LoVo (cell line): ENCODE measurements at regions not wholly inside any gene's neighbourhood (a gene's known extent, or its start where the extent isn't known, plus 50 kb on each side); places are given as distances from the start of the nearest gene placed in this dataset.
"Not testable (repeated sequence)": the region's sequence is repeated elsewhere in the genome, so short reads cannot be mapped to it uniquely, and the experiment has no call there.

Experiments used
- DNase-seq: peaks from one replicate; pipeline ENCODE4 v3.0.0-alpha.2; 2016; ENCODE audit warnings: low spot score

- DNase-seq: no peak
Measured at GRCh38 chr10:55242544-55242943, 441.5 kb upstream of the PCDH15 start.

GRCh38 chr10:55237462-55237861, 436.4 kb upstream of the PCDH15 start:
- DNase-seq: no peak

DNA sequence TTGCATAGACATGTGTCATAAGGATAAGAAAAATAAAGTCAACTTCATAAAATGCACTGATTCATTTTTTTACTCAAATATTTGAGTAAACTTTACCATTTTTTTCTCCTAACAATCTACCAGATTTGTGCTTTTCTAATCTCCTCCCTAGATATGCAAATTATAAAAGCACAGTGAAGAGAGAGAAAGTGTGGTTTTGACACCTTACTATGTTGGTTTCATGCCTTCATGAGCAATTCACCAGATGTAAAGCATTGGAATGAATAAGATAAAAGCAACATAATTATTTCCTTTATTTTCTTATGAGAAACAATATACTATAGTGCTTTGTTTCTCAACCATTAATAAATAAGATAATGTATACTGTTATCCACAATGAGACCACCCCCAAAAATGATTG, 432.5 kb upstream of the PCDH15 start:
- DNase-seq: no peak

DNA sequence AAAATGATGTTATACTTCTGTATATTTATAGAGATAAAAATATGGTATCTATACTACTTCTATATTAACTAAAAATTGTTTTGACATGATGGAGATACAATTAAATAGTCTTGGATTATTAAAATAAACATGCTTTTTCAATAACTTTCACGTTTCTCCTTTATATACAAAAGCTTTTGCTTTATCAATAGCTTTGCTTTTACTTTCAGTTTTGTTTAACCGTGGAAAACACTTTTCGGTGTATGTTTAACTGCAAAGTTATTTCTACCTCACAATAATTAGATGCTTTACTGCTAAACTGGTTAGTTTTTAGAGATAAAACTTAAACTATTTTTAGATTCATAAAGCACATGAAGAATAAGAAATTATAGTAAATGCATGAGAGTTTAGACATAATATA, 432.1 kb upstream of the PCDH15 start:
- DNase-seq: no peak

DNA sequence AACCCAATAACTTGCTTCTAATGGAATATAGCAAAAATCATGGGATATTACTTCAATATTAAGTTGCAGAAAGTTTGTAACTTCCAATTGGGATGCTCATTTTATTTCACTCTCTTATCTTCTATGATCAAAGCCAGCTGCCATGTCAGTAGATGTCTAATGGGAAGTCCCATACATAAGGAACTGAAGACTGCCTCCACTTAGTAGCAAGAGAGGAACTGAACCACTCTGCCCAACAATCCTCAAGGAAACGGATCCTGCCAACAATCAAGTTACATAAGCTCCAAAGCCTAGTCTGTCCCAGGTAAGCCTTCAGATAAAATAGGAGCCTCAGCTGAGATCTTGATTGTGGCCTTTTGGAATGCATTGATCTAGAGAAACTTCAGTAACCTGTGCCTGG, 431.5 kb upstream of the PCDH15 start:
- no peak for DNase-seq

GRCh38 chr10:55227967-55228366, 426.9 kb upstream of the PCDH15 start:
- no peak for DNase-seq

DNA sequence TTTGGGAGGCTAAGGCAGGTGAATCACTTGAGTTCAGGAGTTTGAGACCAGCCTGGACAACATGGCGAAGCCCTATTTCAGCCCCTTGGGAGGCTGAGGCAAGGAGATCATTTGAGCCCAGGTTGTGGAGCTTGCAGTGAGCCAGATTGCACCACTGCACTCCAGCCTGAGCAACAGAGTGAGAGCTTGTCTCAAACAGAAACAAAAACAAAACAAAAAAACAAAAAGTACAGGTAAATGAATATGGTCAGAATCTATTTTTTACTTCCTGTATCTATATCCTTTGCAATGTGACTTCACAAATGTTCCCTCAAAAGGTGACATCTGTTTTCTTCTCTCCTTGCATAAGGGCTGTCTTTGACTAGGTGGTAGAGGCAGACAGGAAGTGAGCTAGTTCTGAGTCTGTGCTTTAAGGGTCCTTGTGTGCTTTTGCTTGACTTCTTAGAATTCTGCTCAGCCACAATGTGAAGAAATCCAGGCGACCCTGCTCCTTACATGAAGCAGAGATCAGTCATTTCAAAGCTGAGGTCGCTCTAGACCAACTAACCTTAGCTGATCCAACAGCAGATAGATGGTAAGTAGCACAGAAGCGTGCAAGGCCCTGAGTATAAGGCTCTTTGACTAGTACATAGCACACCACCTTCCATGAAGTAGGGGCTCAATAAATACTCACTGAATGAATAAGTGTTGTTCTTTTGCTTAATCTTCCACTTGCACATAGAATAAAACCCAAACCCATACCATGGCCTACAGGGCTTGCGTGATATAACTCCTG, 423.2 kb upstream of the PCDH15 start:
- DNase-seq: no peak

- DNase-seq: no peak
Measured at GRCh38 chr10:55223352-55223751, 422.3 kb upstream of the PCDH15 start.

DNA sequence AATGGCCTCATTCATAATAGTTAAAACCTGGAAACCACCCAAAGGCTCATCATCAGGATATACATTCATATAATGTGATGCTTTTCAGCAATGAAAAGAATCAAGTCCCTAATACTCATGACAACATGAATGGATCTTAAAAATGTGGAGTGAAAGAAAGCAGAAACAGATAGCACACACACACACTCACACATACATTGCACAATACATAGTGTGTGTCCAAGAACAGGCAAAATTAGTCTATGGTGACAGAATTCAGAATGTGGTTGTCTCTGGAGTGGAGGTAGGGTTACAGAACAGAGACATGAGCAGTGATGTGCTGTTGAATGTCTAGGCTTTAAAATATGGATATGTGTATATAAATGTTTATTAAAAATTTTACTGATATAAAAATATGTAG, 419.9 kb upstream of the PCDH15 start:
- no peak for DNase-seq

- no peak for DNase-seq
Measured at GRCh38 chr10:55215699-55216098, 414.7 kb upstream of the PCDH15 start.

- DNase-seq: no peak
Measured at GRCh38 chr10:55214608-55215007, 413.6 kb upstream of the PCDH15 start.

DNA sequence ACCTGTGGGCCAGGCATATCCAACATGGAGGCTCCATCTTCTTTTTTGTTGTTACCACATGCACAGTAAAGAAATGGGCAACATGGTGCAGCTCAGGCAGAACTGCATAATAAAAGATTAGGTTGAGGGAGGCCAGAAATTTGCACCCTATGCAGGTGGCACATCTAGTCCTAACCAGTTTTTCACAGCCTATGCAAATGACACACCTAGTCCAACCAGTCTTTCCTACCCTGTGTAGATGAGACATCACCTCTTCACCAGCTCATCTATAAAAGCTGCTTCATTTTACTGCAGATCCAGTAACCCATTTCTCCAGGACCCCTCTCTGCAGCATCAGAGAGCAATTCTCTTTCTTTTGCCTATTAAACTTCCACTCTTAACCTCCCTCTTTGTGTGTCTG, 411.0 kb upstream of the PCDH15 start:
- DNase-seq: no peak

GRCh38 chr10:55203874-55204273, 402.8 kb upstream of the PCDH15 start:
- no peak for DNase-seq

GRCh38 chr10:55203319-55203718, 402.3 kb upstream of the PCDH15 start:
- no peak for DNase-seq

DNA sequence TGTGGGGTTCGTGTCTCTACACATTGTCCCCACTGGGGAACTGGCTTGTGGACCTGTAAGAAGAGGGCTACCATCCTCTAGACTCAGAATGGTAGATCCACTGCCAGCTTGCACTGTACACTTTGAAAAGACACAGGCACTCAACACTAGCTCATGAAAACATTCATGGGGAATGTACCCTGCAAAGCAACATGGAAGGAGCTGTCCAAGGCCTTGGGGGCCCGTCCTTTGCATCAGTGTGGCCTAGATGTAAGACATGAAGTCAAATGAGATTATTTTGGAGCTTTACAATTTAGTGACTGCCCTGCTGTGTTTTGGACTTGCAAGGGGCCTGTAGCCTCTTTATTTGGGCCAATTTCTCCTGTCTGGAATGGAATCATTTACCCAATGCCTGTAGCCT, 399.0 kb upstream of the PCDH15 start:
- no peak for DNase-seq

- DNase-seq: no peak
Measured at GRCh38 chr10:55191236-55191860, 390.3 kb upstream of the PCDH15 start.

GRCh38 chr10:55183993-55184392, 383.0 kb upstream of the PCDH15 start:
- no peak for DNase-seq

DNA sequence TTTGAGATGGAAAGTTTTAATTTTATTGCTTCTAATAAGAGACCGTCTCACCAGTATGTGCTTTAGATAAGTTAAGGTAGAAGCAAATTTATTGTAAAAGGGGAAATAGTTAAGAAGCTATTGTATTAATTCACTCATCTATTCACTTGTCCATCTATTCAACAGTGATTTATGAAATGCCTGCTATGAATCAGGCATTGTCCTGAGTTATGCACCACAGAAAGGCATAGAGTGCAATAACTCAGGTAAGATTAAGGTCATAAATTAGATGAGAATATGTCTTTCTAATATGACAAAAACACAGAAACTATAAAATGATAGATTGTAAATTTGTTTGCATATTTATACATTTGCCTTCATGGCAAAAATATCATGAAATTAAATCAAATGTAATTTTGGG, 379.3 kb upstream of the PCDH15 start:
- no peak for DNase-seq

DNA sequence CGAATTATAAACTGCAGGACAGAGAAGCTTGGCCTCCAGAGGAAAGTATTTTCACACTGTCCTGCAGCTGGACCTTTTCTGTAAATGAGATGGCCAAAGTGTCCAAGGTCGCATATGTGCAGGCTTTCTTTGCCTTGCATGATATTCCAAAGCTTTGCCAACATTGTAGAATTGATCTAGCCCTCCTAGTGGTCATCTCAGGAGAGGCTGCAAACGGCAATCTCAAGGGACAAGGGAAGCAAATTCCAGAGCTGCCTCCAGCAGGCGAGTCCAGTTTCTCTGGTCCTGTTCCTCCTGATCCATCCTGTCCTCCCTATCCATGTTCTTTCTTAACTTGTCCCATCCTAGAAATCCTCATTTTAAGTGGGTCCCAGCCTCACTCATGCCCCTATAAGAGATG, 373.4 kb upstream of the PCDH15 start:
- no peak for DNase-seq

DNA sequence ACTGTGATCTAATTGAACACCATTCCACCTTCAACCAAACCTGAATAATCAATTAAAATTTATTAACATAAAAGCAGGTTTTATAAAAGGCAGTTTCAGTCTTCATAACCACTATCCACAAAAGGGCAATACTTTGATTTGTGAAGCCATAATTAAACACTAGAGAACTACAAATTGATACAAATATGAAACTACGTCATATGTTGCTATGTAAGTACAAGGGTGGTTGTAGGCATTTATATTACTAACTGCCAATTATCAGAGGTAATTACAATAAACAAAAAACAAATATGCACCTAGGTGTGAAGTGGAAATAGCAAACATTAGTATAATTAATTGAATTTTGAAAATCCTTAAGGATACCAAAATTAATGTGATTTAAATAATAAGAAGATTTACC, 368.5 kb upstream of the PCDH15 start:
- DNase-seq: no peak

DNA sequence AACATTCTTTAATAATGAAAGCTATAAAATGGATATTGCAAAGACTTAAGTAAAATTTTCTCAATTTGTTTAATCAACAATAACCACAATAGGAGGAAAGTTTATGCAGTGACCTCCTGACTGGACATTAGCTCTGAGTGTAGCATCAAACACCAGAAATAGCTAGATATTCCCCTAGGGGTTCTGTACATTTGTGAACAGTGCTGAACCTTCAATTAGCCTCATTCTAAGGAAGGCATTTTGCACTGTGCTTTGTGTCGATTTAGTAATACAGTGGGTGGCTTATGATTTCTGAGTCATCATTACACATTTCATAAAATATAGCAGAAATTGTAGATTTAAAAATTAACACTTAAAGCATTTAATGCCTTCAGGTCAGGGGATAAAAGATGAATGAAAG, 367.3 kb upstream of the PCDH15 start:
- no peak for DNase-seq

GRCh38 chr10:55163388-55163979, 362.5 kb upstream of the PCDH15 start:
- DNase-seq: no peak

DNA sequence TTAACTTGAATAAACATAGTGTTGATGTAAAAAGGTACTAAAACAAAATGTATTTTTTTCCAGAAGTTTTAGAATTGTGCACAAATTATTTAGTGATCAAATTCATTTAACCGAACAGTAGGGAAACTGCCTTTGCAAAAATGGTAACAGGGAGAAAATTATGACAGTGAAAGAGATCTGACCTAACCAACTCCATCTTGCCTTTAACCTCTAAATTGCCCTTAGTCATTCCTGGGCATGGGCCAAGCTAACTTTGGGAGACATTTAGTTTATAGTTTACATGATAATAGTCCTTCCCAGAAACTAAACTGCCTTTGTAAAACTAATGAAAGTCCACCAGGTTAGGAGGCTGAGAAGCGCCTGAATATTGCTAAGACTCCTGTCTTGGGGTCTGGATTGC, 361.3 kb upstream of the PCDH15 start:
- DNase-seq: not testable (repeated sequence)
